ENCODE measurements at regions not wholly inside any gene's neighbourhood (a gene's known extent, or its start where the extent isn't known, plus 50 kb on each side); places are given as distances from the start of the nearest gene placed in this dataset.

GRCh38 chr5:143761663-143762062 is 50.3 kb upstream of the HMHB1 start:
- TF ChIP-seq EZH2 (IDR thresholded peaks at IDR 0.05; ENCODE audit: borderline replicate concordance) (no peak), CTCF (IDR thresholded peaks at IDR 0.05; ENCODE audit: poor library complexity) (no peak), EZH2phosphoT487 (IDR thresholded peaks at IDR 0.05; ENCODE audit: low read depth, severe bottlenecking, unreplicated experiment) (no peak)

All from hepatocyte (in vitro differentiated cells).